HEK293T (cell line): ENCODE measurements at regions not wholly inside any gene's neighbourhood (a gene's known extent, or its start where the extent isn't known, plus 50 kb on each side); places are given as distances from the start of the nearest gene placed in this dataset.

Experiments
- ARNT ChIP-seq: fragments of 450-650 bp; IDR thresholded peaks from 2 replicates; pipeline ENCODE4 v1.6.1; 2017; ENCODE audit warnings: mild to moderate bottlenecking
- BHLHE40 ChIP-seq: fragments of 450-650 bp; IDR thresholded peaks from 2 replicates; pipeline ENCODE4 v1.6.1; 2016; ENCODE audit warnings: mild to moderate bottlenecking, moderate library complexity, borderline replicate concordance
- CTBP1 ChIP-seq: fragments of 450-650 bp; IDR thresholded peaks from 2 replicates; pipeline ENCODE4 v1.6.1; 2016; ENCODE audit warnings: borderline replicate concordance
- FOXK2 ChIP-seq: fragments of 450-650 bp; IDR thresholded peaks from 2 replicates; pipeline ENCODE4 v1.6.1; 2016; ENCODE audit warnings: mild to moderate bottlenecking
- FOXM1 ChIP-seq: fragments of 450-650 bp; IDR thresholded peaks from 2 replicates; pipeline ENCODE4 v1.6.1; 2017; ENCODE audit warnings: mild to moderate bottlenecking, borderline replicate concordance
- HDGF ChIP-seq: fragments of 450-650 bp; IDR thresholded peaks from 2 replicates; pipeline ENCODE4 v1.6.1; 2017; ENCODE audit warnings: antibody characterized with exemption, borderline replicate concordance
- NFRKB ChIP-seq: fragments of 450-650 bp; IDR thresholded peaks from 2 replicates; pipeline ENCODE4 v1.6.1; 2016; ENCODE audit warnings: mild to moderate bottlenecking, moderate library complexity
- SP1 ChIP-seq: fragments of 450-650 bp; IDR thresholded peaks from 2 replicates; pipeline ENCODE4 v1.6.1; 2017
- TARDBP ChIP-seq: fragments of 450-650 bp; IDR thresholded peaks from 2 replicates; pipeline ENCODE4 v1.6.1; 2016
- ZNF384 ChIP-seq: fragments of 450-650 bp; IDR thresholded peaks from 2 replicates; pipeline ENCODE4 v1.6.1; 2016

GRCh38 chr2:65532937-65533336 is 100.5 kb upstream of the SPRED2 start:
- no peak for TF ChIP-seq NFRKB
- no peak for TF ChIP-seq FOXM1
- no peak for TF ChIP-seq SP1
- no peak for TF ChIP-seq BHLHE40
- TF ChIP-seq ARNT: no peak
- no peak for TF ChIP-seq ZNF384
- TF ChIP-seq TARDBP: no peak
- no peak for TF ChIP-seq HDGF
- no peak for TF ChIP-seq CTBP1
- TF ChIP-seq FOXK2: no peak
